ENCODE measurements at regions not wholly inside any gene's neighbourhood (a gene's known extent, or its start where the extent isn't known, plus 50 kb on each side); places are given as distances from the start of the nearest gene placed in this dataset.
"Not testable (repeated sequence)": the region's sequence is repeated elsewhere in the genome, so short reads cannot be mapped to it uniquely, and the experiment has no call there.

DNA sequence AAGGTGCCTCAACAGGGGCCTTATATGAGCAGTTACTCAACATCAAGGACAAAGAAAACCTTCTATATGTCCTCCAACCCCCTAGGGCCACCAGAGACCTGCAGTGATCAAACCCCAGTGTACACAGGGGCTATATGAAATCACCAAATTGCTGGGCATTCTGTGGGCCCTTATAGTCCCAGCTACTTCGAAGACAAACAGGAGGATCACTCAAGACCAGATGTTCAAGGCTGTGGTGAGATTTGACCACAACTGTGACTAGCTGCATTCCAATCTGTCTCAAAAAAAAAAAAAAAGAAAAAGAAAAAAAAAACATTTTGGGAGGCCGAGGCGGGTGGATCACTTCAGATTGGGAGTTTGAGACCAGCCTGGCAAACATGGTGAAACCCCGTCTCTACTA, 51.0 kb upstream of the PRB2 start:
- no peak for DNase-seq

DNA sequence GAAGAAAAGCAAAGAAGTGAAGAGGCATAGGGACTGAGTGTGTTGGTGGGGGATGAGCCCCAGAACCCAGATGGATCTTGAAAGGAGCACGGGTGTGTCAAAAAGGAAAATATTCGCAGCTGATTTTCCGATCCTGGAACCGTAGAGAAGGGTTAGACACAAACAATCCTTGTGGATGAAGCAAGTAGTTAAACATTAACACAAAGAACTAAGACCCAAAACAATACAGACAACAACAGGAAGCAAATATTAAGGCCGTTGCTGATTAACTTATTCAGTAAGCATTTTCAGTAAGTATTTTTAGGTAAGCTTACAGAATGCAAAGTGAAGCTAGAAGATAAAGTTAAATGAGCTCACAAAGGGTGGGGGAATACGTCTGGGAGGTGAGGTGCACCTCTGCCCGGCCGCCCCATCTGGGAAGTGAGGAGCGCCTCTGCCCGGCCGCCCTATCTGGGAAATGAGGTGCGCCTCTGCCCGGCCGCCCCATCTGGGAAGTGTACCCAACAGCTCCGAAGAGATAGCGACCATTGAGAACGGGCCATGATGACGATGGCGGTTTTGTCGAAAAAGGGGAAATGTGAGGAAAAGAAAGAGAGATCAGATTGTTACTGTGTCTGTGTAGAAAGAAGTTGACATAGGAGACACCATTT, 62.8 kb upstream of the PRB2 start:
- DNase-seq = no peak

DNA sequence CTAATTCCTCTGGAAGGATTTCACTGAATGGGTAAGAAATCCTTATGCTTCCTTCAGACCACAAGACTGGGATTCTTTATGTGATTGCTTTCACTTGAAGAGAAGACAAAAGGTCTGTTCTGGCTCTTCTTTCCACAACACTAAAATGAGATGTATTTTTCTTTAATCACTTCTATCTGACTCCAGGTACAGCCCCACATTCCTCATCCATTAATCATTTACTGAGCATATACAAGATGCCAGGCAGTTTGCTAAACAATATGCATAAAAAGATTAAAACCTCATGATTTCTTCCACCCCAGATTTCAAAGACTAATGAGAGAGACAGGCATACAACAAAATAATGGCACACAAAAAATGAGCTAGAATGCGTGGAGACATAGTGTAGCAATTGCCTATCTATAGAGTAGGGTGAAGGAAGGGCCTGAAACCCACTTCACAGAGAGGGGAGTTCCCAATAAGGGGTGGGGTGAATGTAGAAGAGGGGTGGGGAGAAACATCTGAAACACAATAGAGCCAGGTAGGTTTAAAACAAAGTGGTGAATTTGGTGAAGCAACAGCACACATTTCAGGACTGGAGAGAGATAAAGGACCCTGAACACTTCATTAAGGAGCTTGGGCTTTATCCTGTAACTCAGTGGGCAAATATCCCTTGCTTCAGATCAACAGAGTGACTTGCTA, 65.1 kb upstream of the PRB2 start:
- no peak for DNase-seq

DNA sequence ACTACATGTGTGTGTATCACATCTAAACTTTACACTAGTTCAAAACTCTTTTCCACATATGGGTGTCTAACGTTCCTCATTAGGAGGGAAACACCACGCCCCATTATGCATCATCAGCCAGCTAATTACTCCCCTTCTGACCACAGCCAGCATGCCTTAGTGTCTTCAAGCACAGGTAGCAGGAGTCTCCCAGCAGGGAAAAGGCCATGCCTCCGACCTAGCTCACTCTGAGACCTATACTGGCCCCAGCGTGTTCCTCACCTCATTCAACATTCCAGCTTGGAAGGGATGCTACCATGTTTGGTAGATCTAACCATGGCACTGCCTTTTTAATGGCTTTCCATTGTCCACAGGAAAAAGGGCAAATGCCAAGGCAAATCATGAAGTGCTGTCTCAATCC, 66.1 kb upstream of the PRB2 start:
- no peak for DNase-seq

GRCh38 chr12:11477110-11477509, 81.7 kb upstream of the PRB2 start:
- no peak for DNase-seq

DNA sequence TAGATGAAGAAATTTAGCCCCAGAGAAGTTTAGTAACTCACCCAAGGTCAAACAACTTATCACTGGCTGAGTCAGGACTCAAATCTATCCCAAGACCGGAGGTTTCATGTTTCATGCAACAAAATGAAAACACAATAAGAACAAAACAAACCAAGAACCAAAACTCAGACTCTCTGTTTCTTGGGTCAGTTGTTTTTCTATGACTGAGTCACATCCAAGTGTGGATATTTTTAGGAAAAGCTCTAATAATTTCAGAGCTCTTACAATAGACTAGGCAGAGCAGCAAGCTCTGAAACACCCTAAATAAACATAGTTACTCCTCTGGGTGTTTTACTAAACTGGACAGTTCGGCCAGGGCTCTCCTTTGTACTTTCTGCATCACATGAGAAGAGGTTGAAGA, 87.6 kb upstream of the PRB2 start:
- DNase-seq = no peak

DNA sequence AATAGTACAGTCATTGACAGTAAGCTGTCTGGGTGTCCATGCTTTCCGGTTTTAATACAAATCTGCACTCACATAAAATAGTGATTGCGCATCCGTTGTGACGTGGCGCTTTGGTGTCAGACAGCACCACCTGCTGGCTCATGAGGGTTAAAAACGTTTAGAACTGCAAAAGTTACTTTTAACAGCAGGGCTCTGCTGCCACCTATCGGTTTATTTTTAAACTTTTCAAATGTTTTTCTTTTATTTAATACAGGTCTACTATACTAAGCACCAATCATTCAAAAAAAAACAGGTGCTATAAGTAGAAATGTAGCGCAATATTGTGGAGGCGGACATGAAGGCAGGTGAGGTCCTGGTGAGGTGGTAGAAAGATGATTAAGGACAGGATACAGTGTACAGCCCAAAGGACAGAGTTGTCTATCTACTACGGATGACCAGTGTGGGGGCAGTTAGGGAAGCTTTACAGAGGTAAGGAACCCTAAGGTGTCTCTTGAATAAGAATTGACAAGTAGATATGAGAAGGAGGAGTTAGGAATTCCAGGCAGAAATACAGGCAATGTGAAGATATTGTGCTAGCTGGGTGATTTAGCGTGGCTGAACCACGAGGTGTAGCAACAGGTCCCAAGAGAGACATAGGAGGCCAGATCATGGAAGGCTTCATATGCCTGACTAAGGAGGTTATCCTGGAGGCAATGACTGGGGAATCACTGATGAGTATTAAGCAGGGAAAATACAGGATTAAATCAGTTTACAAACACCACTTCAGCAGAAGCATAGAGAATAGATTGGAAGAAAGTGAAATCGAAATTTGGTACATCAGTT, 91.5 kb upstream of the PRB2 start:
- peak; percentile 84 to 87 for DNase-seq

GRCh38 chr12:11496157-11496851, 100.9 kb upstream of the PRB2 start:
- no peak for DNase-seq

DNA sequence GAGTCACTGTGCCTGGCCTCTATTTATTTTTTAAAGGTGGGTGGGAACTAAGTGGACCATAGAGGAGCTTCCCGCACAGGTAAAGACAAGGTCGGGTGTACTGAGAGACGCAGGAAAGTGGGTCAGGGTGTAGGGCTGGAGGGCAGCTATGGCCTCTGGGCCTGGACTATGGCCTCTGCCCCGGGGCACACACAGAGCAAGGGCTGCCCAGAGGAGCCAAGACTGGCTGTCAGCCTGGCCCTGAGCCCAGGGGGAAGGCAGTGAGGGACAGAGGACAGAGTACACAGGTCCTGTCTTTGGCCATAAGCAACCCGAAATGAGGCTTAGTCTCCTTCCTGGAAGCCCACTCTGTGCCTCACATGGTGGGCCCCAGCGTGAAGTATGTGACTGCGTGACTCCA, 102.1 kb upstream of the PRB2 start:
- no peak for DNase-seq

DNA sequence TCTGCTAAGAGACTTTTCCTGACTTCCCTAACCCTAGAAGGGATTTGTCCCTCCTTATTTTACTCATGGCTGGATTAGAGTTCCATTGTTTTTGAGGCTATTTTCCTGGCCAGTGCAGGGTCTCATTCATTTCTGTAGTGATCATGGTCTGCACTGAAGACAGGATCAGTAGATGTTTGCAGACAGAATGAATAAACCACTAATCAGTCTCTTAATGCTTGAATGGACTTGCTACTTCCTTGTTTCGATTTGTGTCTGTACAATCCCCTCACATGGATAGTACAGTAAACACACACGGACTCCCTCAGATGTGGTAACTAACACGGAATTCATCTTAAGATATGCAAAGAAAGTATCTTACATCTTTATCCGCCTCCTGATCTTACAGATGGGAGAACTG, 102.6 kb upstream of the PRB2 start:
- no peak for DNase-seq

GRCh38 chr12:11498574-11498973, 103.2 kb upstream of the PRB2 start:
- DNase-seq = not testable (repeated sequence)

GRCh38 chr12:11499806-11500187, 104.4 kb upstream of the PRB2 start:
- no peak for DNase-seq

GRCh38 chr12:11500188-11500860, 105.0 kb upstream of the PRB2 start:
- DNase-seq = peak; percentile 60 to 65

DNA sequence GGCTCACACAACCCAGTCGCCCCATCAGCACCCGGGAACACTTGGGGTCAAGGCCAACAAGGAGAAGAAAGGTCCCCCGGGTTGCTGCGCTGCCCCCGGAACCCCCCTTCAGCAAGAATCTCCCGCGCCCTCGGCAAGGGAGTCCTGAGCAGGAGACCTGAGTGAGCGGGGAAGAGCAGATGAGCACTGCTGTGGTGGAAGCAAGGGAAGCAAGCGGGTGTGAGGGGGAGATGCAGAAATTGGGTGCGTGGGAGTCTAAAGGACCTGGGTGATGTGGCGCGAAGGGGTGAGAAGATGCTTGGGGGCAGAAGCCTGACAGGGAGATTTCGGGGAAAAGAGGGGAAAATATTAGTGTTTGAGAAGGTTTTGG, 105.5 kb upstream of the PRB2 start:
- DNase-seq = no peak

DNA sequence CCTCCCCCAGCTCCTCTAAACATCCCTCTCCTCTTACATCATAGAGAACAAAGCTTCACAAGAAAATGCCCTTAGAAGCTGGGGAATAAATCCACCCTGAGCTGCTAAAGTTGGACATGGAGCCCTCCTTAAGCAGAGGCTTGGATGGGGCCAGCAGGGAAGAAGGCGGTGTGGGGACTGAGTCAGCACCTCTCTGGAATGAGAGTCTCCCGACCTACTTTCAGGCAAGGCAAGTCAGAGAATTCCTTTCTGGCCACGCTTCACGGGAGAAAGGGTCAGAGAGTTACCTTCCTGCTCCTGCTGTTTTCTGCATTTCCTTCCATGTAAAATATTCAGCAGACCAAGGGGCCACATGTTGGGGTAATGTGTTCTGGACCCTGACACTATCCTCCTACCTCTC, 113.3 kb upstream of the PRB2 start:
- DNase-seq = no peak

GRCh38 chr12:11509326-11509725, 114.0 kb upstream of the PRB2 start:
- DNase-seq = no peak

- no peak for DNase-seq
These were observed 115.3 kb upstream of the PRB2 start for GRCh38 chr12:11510671-11511070.

- DNase-seq = no peak
These were observed 117.9 kb upstream of the PRB2 start for GRCh38 chr12:11513288-11513687.

DNA sequence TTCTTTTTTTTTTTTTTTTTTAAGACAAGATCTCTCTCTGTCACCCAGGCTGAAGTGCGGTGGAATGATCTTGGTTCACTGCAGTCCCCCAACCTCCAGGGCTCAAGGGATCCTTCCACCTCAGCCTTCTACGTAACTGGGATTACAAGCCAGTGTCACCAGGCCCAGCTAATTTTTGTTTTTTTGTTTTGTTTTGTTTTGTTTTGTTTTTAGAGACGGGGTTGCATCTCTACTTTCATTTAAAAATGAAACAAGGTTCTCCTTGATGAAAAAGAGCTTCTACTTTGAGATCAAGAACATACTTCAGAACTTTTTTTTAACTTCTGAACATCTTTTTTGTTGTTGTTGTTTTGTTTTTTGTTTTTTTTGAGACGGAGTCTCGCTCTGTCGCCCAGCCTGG, 121.7 kb upstream of the PRB2 start:
- DNase-seq = no peak

GRCh38 chr12:11524446-11524845, 125.0 kb upstream of the ETV6 start:
- DNase-seq = no peak

- DNase-seq = no peak
These were observed 115.4 kb upstream of the ETV6 start for GRCh38 chr12:11534064-11534463.

DNA sequence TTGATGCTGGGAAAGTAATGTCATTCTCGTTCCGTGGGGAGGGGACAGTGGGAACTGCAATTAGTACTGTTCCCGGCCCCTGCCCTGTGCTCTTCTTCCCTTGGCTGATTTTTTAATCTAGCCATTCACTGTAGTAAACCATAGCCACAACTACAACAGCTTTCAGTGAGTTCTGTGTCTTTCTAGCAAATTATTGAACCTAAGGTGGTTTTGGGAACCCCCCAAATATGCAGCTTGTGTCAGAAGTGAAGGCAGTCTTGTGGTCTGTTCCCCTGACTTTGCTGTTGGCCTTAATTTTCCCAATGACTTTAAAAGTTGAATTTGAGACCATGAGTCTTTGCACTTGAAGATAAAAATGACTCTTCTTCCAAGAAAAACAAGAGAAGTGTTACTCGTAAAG, 114.3 kb upstream of the ETV6 start:
- DNase-seq = no peak

- DNase-seq = no peak
These were observed 110.3 kb upstream of the ETV6 start for GRCh38 chr12:11539156-11539555.

Measured in CD4-positive, alpha-beta T cell treated with Interleukin-4 for 1 hour (primary cell).